ENCODE measurements at regions not wholly inside any gene's neighbourhood (a gene's known extent, or its start where the extent isn't known, plus 50 kb on each side); places are given as distances from the start of the nearest gene placed in this dataset.

- TF ChIP-seq CTCF (IDR thresholded peaks at IDR 0.05): no peak
- TF ChIP-seq POLR2A (IDR thresholded peaks at IDR 0.05): no peak
- no peak for TF ChIP-seq POLR2AphosphoS5 (IDR thresholded peaks at IDR 0.05)
These were observed 340.4 kb downstream of the OTUD1 start for GRCh38 chr10:23779301-23779700.

Measured in prostate gland (tissue), 2 donors.